Immature natural killer cell (primary cell): ENCODE measurements at regions not wholly inside any gene's neighbourhood (a gene's known extent, or its start where the extent isn't known, plus 50 kb on each side); places are given as distances from the start of the nearest gene placed in this dataset.

ENCODE experiments used
- DNase-seq, 3 donors: peaks; one replicate each; pipeline ENCODE4 v3.0.0; 2022; ENCODE audit warnings: mixed read lengths in 1 of 3
- H3K27ac Mint-ChIP-seq, 6 donors: one replicate each; pipeline ENCODE4 v1.8.0; 2020; ENCODE audit warnings: mixed read lengths in 6 of 6, mild to moderate bottlenecking in 5 of 6, inconsistent platforms in 4 of 6, moderate library complexity in 3 of 6
- H3K27me3 Mint-ChIP-seq, 3 donors: one replicate each; pipeline ENCODE4 v1.8.0; 2020 to 2021; ENCODE audit warnings: low read depth in 3 of 3, mild to moderate bottlenecking in 3 of 3, mixed read lengths in 3 of 3, moderate library complexity in 3 of 3, inconsistent platforms in 1 of 3
- H3K36me3 Mint-ChIP-seq, 3 donors: one replicate each; pipeline ENCODE4 v1.8.0; 2020; ENCODE audit warnings: mixed read lengths in 3 of 3, inconsistent platforms in 2 of 3, mild to moderate bottlenecking in 2 of 3
- H3K4me1 Mint-ChIP-seq, 2 donors: one replicate each; pipeline ENCODE4 v1.8.0; 2020; ENCODE audit warnings: inconsistent platforms in 2 of 2, mild to moderate bottlenecking in 2 of 2, mixed read lengths in 2 of 2, moderate library complexity in 1 of 2
- H3K4me3 Mint-ChIP-seq, 5 donors: one replicate each; pipeline ENCODE4 v1.8.0; 2020; ENCODE audit warnings: mild to moderate bottlenecking in 5 of 5, mixed read lengths in 5 of 5, inconsistent platforms in 3 of 5, moderate library complexity in 3 of 5
- H3K9me3 Mint-ChIP-seq, 6 donors: one replicate each; pipeline ENCODE4 v1.8.0; 2020; ENCODE audit warnings: mild to moderate bottlenecking in 6 of 6, mixed read lengths in 6 of 6, inconsistent platforms in 4 of 6, moderate library complexity in 3 of 6

GRCh38 chr3:168269001-168269400 lies 173.3 kb upstream of the GOLIM4 start:
- H3K27me3 Mint-ChIP-seq, result peaks cover 0 to 3% (median 2%) of the 10 kb centered on the region in 3 donors
- no peak for DNase-seq
- H3K36me3 Mint-ChIP-seq, result no peaks in the 10 kb centered on the region
- no peak overlapping the region for H3K27ac Mint-ChIP-seq
- no peaks in the 10 kb centered on the region for H3K4me1 Mint-ChIP-seq
- no peak overlapping the region for H3K4me3 Mint-ChIP-seq
- H3K9me3 Mint-ChIP-seq, result no peaks in the 10 kb centered on the region

- H3K36me3 Mint-ChIP-seq, result no peaks in the 10 kb centered on the region
- no peak overlapping the region for H3K27ac Mint-ChIP-seq
- no peaks in the 10 kb centered on the region for H3K4me1 Mint-ChIP-seq
- no peak overlapping the region for H3K4me3 Mint-ChIP-seq
- H3K27me3 Mint-ChIP-seq, result peaks cover 0 to 2% (median 0%) of the 10 kb centered on the region in 3 donors
- H3K9me3 Mint-ChIP-seq, result no peaks in the 10 kb centered on the region
- no peak for DNase-seq
Observed at GRCh38 chr3:168267179-168267578, 171.5 kb upstream of the GOLIM4 start.

- no peak overlapping the region for H3K27ac Mint-ChIP-seq
- no peaks in the 10 kb centered on the region for H3K9me3 Mint-ChIP-seq
- DNase-seq, result no peak
- no peak overlapping the region for H3K4me3 Mint-ChIP-seq
- no peaks in the 10 kb centered on the region for H3K36me3 Mint-ChIP-seq
- peaks cover 0 to 2% (median 0%) of the 10 kb centered on the region in 3 donors for H3K27me3 Mint-ChIP-seq
- no peaks in the 10 kb centered on the region for H3K4me1 Mint-ChIP-seq
Observed at GRCh38 chr3:168266335-168266734, 170.6 kb upstream of the GOLIM4 start.

GRCh38 chr3:168262887-168263286 lies 167.2 kb upstream of the GOLIM4 start:
- no peak for DNase-seq
- Mint-ChIP-seq H3K4me1 (no peaks in the 10 kb centered on the region), H3K9me3 (peaks cover 0 to 5% (median 0%) of the 10 kb centered on the region in 6 donors), H3K27me3 (peaks cover 0 to 5% (median 0%) of the 10 kb centered on the region in 3 donors), H3K4me3 (no peak overlapping the region), H3K36me3 (no peaks in the 10 kb centered on the region), H3K27ac (no peak overlapping the region)

GRCh38 chr3:168260859-168261258 lies 165.1 kb upstream of the GOLIM4 start:
- H3K9me3 Mint-ChIP-seq, result peaks cover 0 to 6% (median 2%) of the 10 kb centered on the region in 6 donors
- peaks cover 0 to 5% (median 1%) of the 10 kb centered on the region in 3 donors for H3K27me3 Mint-ChIP-seq
- H3K4me1 Mint-ChIP-seq, result no peaks in the 10 kb centered on the region
- H3K27ac Mint-ChIP-seq, result no peak overlapping the region
- no peak overlapping the region for H3K4me3 Mint-ChIP-seq
- DNase-seq, result no peak
- H3K36me3 Mint-ChIP-seq, result no peaks in the 10 kb centered on the region

GRCh38 chr3:168251371-168251770 lies 155.6 kb upstream of the GOLIM4 start:
- no peak for DNase-seq
- peaks cover 10 to 25% (median 20%) of the 10 kb centered on the region in 3 donors for H3K27me3 Mint-ChIP-seq
- peaks cover 13 to 20% of the 10 kb centered on the region in 2 donors for H3K4me1 Mint-ChIP-seq
- no peak overlapping the region for H3K4me3 Mint-ChIP-seq
- H3K9me3 Mint-ChIP-seq, result peaks cover 0 to 3% (median 0%) of the 10 kb centered on the region in 6 donors
- H3K36me3 Mint-ChIP-seq, result peaks cover 0 to 4% (median 0%) of the 10 kb centered on the region in 3 donors
- H3K27ac Mint-ChIP-seq, result no peak overlapping the region

GRCh38 chr3:168250415-168250861 lies 154.7 kb upstream of the GOLIM4 start:
- Mint-ChIP-seq H3K27ac (no peak overlapping the region), H3K36me3 (peaks cover 0 to 4% (median 0%) of the 10 kb centered on the region in 3 donors), H3K4me3 (peak overlapping the region; percentile 58 to 72 (median 64)), H3K4me1 (peaks cover 13 to 20% of the 10 kb centered on the region in 2 donors), H3K27me3 (peaks cover 10 to 25% (median 19%) of the 10 kb centered on the region in 3 donors), H3K9me3 (peaks cover 0 to 3% (median 0%) of the 10 kb centered on the region in 6 donors)
- no peak for DNase-seq

GRCh38 chr3:168249550-168250414 lies 154.1 kb upstream of the GOLIM4 start:
- Mint-ChIP-seq H3K27me3 (peaks cover 10 to 25% (median 18%) of the 10 kb centered on the region in 3 donors), H3K9me3 (peaks cover 0 to 3% (median 0%) of the 10 kb centered on the region in 6 donors), H3K4me3 (peak overlapping the region; percentile 58 to 80 (median 64)), H3K27ac (no peak overlapping the region), H3K4me1 (peaks cover 13 to 20% of the 10 kb centered on the region in 2 donors), H3K36me3 (peaks cover 0 to 2% (median 0%) of the 10 kb centered on the region in 3 donors)
- DNase-seq, result peak; percentile 3 to 17 (median 5)

- Mint-ChIP-seq H3K4me1 (peaks cover 13 to 20% of the 10 kb centered on the region in 2 donors), H3K4me3 (peak overlapping the region in 4 of 5 donors; percentile 42 to 80 (median 64)), H3K9me3 (peaks cover 0 to 3% (median 0%) of the 10 kb centered on the region in 6 donors), H3K36me3 (no peaks in the 10 kb centered on the region), H3K27me3 (peaks cover 12 to 28% (median 18%) of the 10 kb centered on the region in 3 donors), H3K27ac (no peak overlapping the region)
- no peak for DNase-seq
Observed at GRCh38 chr3:168249205-168249549, 153.5 kb upstream of the GOLIM4 start.

- H3K27ac Mint-ChIP-seq, result no peak overlapping the region
- H3K9me3 Mint-ChIP-seq, result peaks cover 0 to 3% (median 0%) of the 10 kb centered on the region in 6 donors
- H3K27me3 Mint-ChIP-seq, result peaks cover 12 to 30% (median 18%) of the 10 kb centered on the region in 3 donors
- peak overlapping the region; percentile 6 to 80 (median 64) for H3K4me3 Mint-ChIP-seq
- DNase-seq, result no peak
- peaks cover 13 to 20% of the 10 kb centered on the region in 2 donors for H3K4me1 Mint-ChIP-seq
- no peaks in the 10 kb centered on the region for H3K36me3 Mint-ChIP-seq
Observed at GRCh38 chr3:168248383-168249204, 152.9 kb upstream of the GOLIM4 start.

GRCh38 chr3:168241156-168241555 lies 145.4 kb upstream of the GOLIM4 start:
- no peaks in the 10 kb centered on the region for H3K36me3 Mint-ChIP-seq
- H3K27ac Mint-ChIP-seq, result no peak overlapping the region
- peaks cover 0 to 5% (median 2%) of the 10 kb centered on the region in 3 donors for H3K27me3 Mint-ChIP-seq
- no peaks in the 10 kb centered on the region for H3K4me1 Mint-ChIP-seq
- no peak overlapping the region for H3K4me3 Mint-ChIP-seq
- DNase-seq, result no peak
- peaks cover 0 to 2% (median under 1%) of the 10 kb centered on the region in 6 donors for H3K9me3 Mint-ChIP-seq

- H3K4me3 Mint-ChIP-seq, result no peak overlapping the region
- peaks cover 0 to 3% (median 0%) of the 10 kb centered on the region in 3 donors for H3K27me3 Mint-ChIP-seq
- no peaks in the 10 kb centered on the region for H3K36me3 Mint-ChIP-seq
- H3K27ac Mint-ChIP-seq, result no peak overlapping the region
- H3K9me3 Mint-ChIP-seq, result peaks cover 0 to 5% (median under 1%) of the 10 kb centered on the region in 6 donors
- no peaks in the 10 kb centered on the region for H3K4me1 Mint-ChIP-seq
- DNase-seq, result no peak
Observed at GRCh38 chr3:168239287-168239686, 143.6 kb upstream of the GOLIM4 start.

- Mint-ChIP-seq H3K4me1 (no peaks in the 10 kb centered on the region), H3K9me3 (peaks cover 0 to 5% (median 0%) of the 10 kb centered on the region in 6 donors), H3K36me3 (no peaks in the 10 kb centered on the region), H3K27me3 (peaks cover 0 to 1% (median 0%) of the 10 kb centered on the region in 3 donors), H3K27ac (no peak overlapping the region), H3K4me3 (no peak overlapping the region)
- DNase-seq, result no peak
Observed at GRCh38 chr3:168233001-168233400, 137.3 kb upstream of the GOLIM4 start.
